HEK293T (cell line): ENCODE measurements at regions not wholly inside any gene's neighbourhood (a gene's known extent, or its start where the extent isn't known, plus 50 kb on each side); places are given as distances from the start of the nearest gene placed in this dataset.

ENCODE experiments used
- FOXA1 ChIP-seq: fragments of 450-650 bp; IDR thresholded peaks from 2 replicates; pipeline ENCODE4 v1.6.1; 2016; ENCODE audit warnings: mild to moderate bottlenecking
- FOXK2 ChIP-seq: fragments of 450-650 bp; IDR thresholded peaks from 2 replicates; pipeline ENCODE4 v1.6.1; 2016; ENCODE audit warnings: mild to moderate bottlenecking
- HDGF ChIP-seq: fragments of 450-650 bp; IDR thresholded peaks from 2 replicates; pipeline ENCODE4 v1.6.1; 2017; ENCODE audit warnings: antibody characterized with exemption, borderline replicate concordance
- LEF1 ChIP-seq: fragments of 450-650 bp; IDR thresholded peaks from 2 replicates; pipeline ENCODE4 v1.6.1; 2017; ENCODE audit warnings: mild to moderate bottlenecking, borderline replicate concordance
- SP1 ChIP-seq: fragments of 450-650 bp; IDR thresholded peaks from 2 replicates; pipeline ENCODE4 v1.6.1; 2017
- SUZ12 ChIP-seq: fragments of 450-650 bp; IDR thresholded peaks from 2 replicates; pipeline ENCODE4 v1.6.1; 2016; ENCODE audit warnings: mild to moderate bottlenecking
- ZNF384 ChIP-seq: fragments of 450-650 bp; IDR thresholded peaks from 2 replicates; pipeline ENCODE4 v1.6.1; 2016

DNA sequence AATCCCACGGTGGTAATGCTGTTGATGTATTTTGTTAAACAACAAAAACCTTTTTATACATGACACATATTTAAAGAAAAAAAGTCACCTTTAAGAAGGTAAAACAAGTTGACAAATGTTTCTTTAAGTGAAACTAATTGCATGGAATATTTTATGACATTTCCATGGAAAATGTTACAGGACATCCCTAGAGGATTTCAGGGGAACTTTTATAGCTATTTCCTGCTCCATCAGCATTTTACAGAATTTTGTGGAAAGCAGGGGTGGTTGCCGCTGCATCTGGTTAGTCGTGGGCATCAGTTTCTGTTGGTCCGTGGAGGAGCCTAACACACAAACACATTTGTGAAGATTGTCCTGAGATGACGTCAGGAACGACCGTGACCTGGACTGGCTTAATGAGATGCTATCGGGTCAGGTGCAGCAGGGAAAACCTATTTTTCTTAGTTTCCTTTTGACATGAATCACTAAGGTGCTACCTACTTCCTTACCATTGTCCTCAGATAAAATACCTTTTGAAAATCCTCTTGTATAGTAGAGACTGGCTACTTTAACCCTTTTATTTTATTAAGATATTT, 305.1 kb downstream of the MAP2K6 start:
- TF ChIP-seq ZNF384 (no peak), FOXA1 (no peak), SP1 (no peak), FOXK2 (no peak), HDGF (no peak), LEF1 (no peak), SUZ12 (no peak)
